GM20000 (cell line): ENCODE measurements at regions not wholly inside any gene's neighbourhood (a gene's known extent, or its start where the extent isn't known, plus 50 kb on each side); places are given as distances from the start of the nearest gene placed in this dataset.

Experiments
- DNase-seq: peaks from one replicate; pipeline ENCODE4 v3.0.0; 2012; ENCODE audit warnings: low spot score
- CTCF ChIP-seq: IDR thresholded peaks from 2 replicates; pipeline ENCODE4 v1.5.1; 2012; ENCODE audit warnings: mild to moderate bottlenecking, control low read depth; ENCODE audit errors: extremely low read depth, missing control alignments

GRCh38 chr14:35482994-35483515, 50.9 kb upstream of the INSM2 start:
- no peak for TF ChIP-seq CTCF
- DNase-seq = no peak
